PC-3 (cell line): ENCODE measurements at regions not wholly inside any gene's neighbourhood (a gene's known extent, or its start where the extent isn't known, plus 50 kb on each side); places are given as distances from the start of the nearest gene placed in this dataset.

Experiments used
- ATAC-seq: fragments of 200-7000 bp; cut with Tn5 transposase; 2 replicates; pipeline ENCODE4 v1.9.1; 2020; ENCODE audit warnings: mild to moderate bottlenecking, moderate library complexity
- BruUV-seq: library from RNA; stranded (reverse); fragments of 400-500 nt; replicated peaks from 2 replicates; lab custom pipeline; 2021; lab: Mats Ljungman, UMichigan
- CTCF ChIA-PET: fragments of 300-600 bp; sonication (Branson Sonifier 250); formaldehyde crosslinking; loops from one replicate; lab custom pipeline; 2022; ENCODE audit warnings: antibody characterized with exemption; lab: Charles Lee
- POLR2A ChIA-PET: fragments of 300-600 bp; sonication (Branson Sonifier 250); formaldehyde crosslinking; loops from one replicate; lab custom pipeline; 2022; ENCODE audit warnings: antibody characterized with exemption; ENCODE audit not compliant: unreplicated experiment; lab: Charles Lee
- DNase-seq: peaks from one replicate; pipeline ENCODE4 v3.0.0-alpha.2; 2015
- H2AFZ ChIP-seq: fragments of 300-600 bp; sonication (generic); 2 replicates; pipeline ENCODE4 v1.6.0; 2016; ENCODE audit warnings: antibody characterized with exemption, low read length
- H3F3A ChIP-seq: fragments of 300-600 bp; sonication (generic); one replicate; pipeline ENCODE4 v1.6.0; 2017; ENCODE audit warnings: antibody characterized with exemption, low read length, control low read depth, mild to moderate bottlenecking; ENCODE audit not compliant: unreplicated experiment
- H3K27ac ChIP-seq: fragments of 300-600 bp; sonication (generic); 2 replicates; pipeline ENCODE4 v1.5.1; 2016; ENCODE audit warnings: mild to moderate bottlenecking, low read length
- H3K27me3 ChIP-seq: fragments of 300-600 bp; sonication (generic); 2 replicates; pipeline ENCODE4 v1.6.1; 2016; ENCODE audit warnings: low read length, mixed read lengths
- H3K36me3 ChIP-seq: fragments of 300-600 bp; sonication (generic); 2 replicates; pipeline ENCODE4 v1.6.1; 2016; ENCODE audit warnings: low read depth, mixed run types, low read length, mixed read lengths
- H3K4me1 ChIP-seq: fragments of 300-600 bp; sonication (generic); 2 replicates; pipeline ENCODE4 v1.5.1; 2016; ENCODE audit warnings: low read length; ENCODE audit not compliant: insufficient read depth
- H3K4me2 ChIP-seq: fragments of 300-600 bp; sonication (generic); 2 replicates; pipeline ENCODE4 v1.6.0; 2016; ENCODE audit warnings: low read length
- H3K4me3 ChIP-seq: fragments of 300-600 bp; sonication (generic); 2 replicates; pipeline ENCODE4 v1.5.1; 2016; ENCODE audit warnings: mild to moderate bottlenecking, low read length, mixed read lengths
- H3K79me2 ChIP-seq: fragments of 300-600 bp; sonication (generic); 2 replicates; pipeline ENCODE4 v1.6.1; 2017; ENCODE audit warnings: low read length, mixed read lengths
- H3K9ac ChIP-seq: fragments of 300-600 bp; sonication (generic); 2 replicates; pipeline ENCODE4 v1.6.0; 2016; ENCODE audit warnings: mild to moderate bottlenecking, low read length
- H3K9me2 ChIP-seq: fragments of 300-600 bp; sonication (generic); replicated peaks from 2 replicates; pipeline ENCODE4 v1.6.1; 2016; ENCODE audit warnings: mixed run types, low read length, mixed read lengths
- H3K9me3 ChIP-seq: fragments of 300-600 bp; sonication (generic); 2 replicates; pipeline ENCODE4 v1.6.1; 2016; ENCODE audit warnings: low read length, mixed read lengths
- H4K20me1 ChIP-seq: fragments of 300-600 bp; sonication (generic); 2 replicates; pipeline ENCODE4 v1.6.1; 2016; ENCODE audit warnings: low read length, mixed read lengths
- CTCF ChIP-seq: fragments of 300-600 bp; sonication (generic); conservative IDR thresholded peaks from 2 replicates; pipeline ENCODE4 v1.5.1; 2017; ENCODE audit warnings: antibody characterized with exemption, low read depth, mild to moderate bottlenecking, low read length
- EZH2 ChIP-seq: fragments of 300-600 bp; sonication (generic); IDR thresholded peaks from one replicate; pipeline ENCODE4 v1.6.1; 2017; ENCODE audit warnings: antibody characterized with exemption, mild to moderate bottlenecking, low read length; ENCODE audit not compliant: unreplicated experiment
- EZH2phosphoT487 ChIP-seq: fragments of 300-600 bp; sonication (generic); IDR thresholded peaks from 2 replicates; pipeline ENCODE4 v1.6.1; 2018; ENCODE audit warnings: mild to moderate bottlenecking, antibody characterized with exemption, low read length, borderline replicate concordance
- intact Hi-C: fragments of 100-400 bp; cut with micrococcal nuclease; formaldehyde crosslinking; loops from 2 replicates; pipeline ENCODE4 v1.9.0; 2023

- ATAC-seq (no peak), DNase-seq (no peak)
- POLR2A ChIA-PET: no interaction called here
- no peaks in the 10 kb centered on the region for H3K27me3 ChIP-seq
- intact Hi-C loops: no loop called here
- H3K9me3 ChIP-seq: no peaks in the 10 kb centered on the region
- no peaks in the 10 kb centered on the region for H4K20me1 ChIP-seq
- no peak overlapping the region for H3K4me2 ChIP-seq
- H3K4me3 ChIP-seq: no peak overlapping the region
- H2AFZ ChIP-seq: no peak overlapping the region
- no peaks in the 10 kb centered on the region for H3K36me3 ChIP-seq
- CTCF ChIA-PET: no interaction called here
- no peaks in the 10 kb centered on the region for H3K9me2 ChIP-seq
- no peaks in the 10 kb centered on the region for H3F3A ChIP-seq
- H3K79me2 ChIP-seq: no peaks in the 10 kb centered on the region
- peaks cover 11% of the 10 kb centered on the region for H3K4me1 ChIP-seq
- no peak overlapping the region for H3K27ac ChIP-seq
- no TSS peak for BruUV-seq
- no peak overlapping the region for H3K9ac ChIP-seq
- TF ChIP-seq EZH2phosphoT487: no peak
- no peak for TF ChIP-seq EZH2
- TF ChIP-seq CTCF: no peak
These were observed 562.2 kb upstream of the NOX3 start for GRCh38 chr6:156017838-156018237.

DNA sequence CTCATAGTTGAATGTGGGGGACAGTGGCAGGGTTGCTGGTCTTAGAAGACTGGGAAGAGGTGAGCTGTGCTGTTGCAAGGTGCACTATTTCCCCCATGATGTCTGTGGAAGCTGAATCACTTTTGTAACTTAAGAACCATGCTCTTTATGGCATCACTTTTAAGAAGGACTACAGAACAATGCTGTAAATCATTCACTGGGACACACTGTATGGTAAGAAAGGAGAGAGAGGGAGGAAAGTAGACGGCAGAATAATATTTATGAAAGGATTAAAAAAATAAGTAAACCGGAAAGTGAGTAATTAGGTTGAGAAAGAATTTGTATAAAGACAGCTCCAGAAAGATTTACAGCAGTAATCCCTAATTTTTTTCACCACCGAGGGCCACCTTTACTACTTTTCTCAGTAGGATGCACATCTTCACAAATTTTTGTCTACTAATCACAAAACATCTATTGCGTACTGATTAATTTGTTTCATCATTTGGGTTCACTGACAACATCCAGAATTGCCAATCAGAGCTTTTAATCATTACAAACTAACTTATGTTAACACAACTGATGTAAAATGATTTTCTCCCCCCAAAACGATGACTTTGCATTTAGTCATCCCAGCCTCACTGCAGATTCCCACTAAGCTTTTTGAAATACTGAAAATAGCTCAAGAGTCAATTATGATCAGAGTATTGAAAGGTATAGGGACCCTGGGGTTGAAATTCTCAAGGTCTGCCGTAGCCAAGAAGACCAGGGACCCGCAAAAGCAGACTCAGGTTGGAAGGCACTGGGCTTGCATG, 560.7 kb upstream of the NOX3 start:
- H3F3A ChIP-seq: no peaks in the 10 kb centered on the region
- peak; percentile 6 for DNase-seq
- H3K4me3 ChIP-seq: no peak overlapping the region
- H3K9ac ChIP-seq: no peak overlapping the region
- no peaks in the 10 kb centered on the region for H3K9me2 ChIP-seq
- BruUV-seq: no TSS peak
- no peak for TF ChIP-seq EZH2
- no peak for TF ChIP-seq CTCF
- TF ChIP-seq EZH2phosphoT487: no peak
- intact Hi-C loops: no loop called here
- no peaks in the 10 kb centered on the region for H3K36me3 ChIP-seq
- ATAC-seq: no peak
- no peak overlapping the region for H2AFZ ChIP-seq
- H3K79me2 ChIP-seq: no peaks in the 10 kb centered on the region
- CTCF ChIA-PET: no interaction called here
- no peak overlapping the region for H3K27ac ChIP-seq
- no peaks in the 10 kb centered on the region for H3K27me3 ChIP-seq
- H4K20me1 ChIP-seq: no peaks in the 10 kb centered on the region
- no peak overlapping the region for H3K4me2 ChIP-seq
- peaks cover 2% of the 10 kb centered on the region; the same call in 1 of the 2 replicates for H3K4me1 ChIP-seq
- POLR2A ChIA-PET: no interaction called here
- no peaks in the 10 kb centered on the region for H3K9me3 ChIP-seq

- intact Hi-C loops: no loop called here
- Histone ChIP-seq H3K4me3 (no peak overlapping the region), H3K9me2 (no peaks in the 10 kb centered on the region), H3K27me3 (no peaks in the 10 kb centered on the region), H3K4me2 (no peak overlapping the region), H3K79me2 (no peaks in the 10 kb centered on the region), H3K36me3 (no peaks in the 10 kb centered on the region), H3K4me1 (no peaks in the 10 kb centered on the region), H3K9ac (no peak overlapping the region), H4K20me1 (no peaks in the 10 kb centered on the region), H3K9me3 (no peaks in the 10 kb centered on the region), H2AFZ (no peak overlapping the region), H3K27ac (no peak overlapping the region), H3F3A (no peaks in the 10 kb centered on the region)
- ChIA-PET POLR2A (no interaction called here), CTCF (no interaction called here)
- no peak for DNase-seq
- ATAC-seq: no peak
- TF ChIP-seq CTCF (no peak), EZH2 (no peak), EZH2phosphoT487 (no peak)
- no TSS peak for BruUV-seq
These were observed 557.5 kb upstream of the NOX3 start for GRCh38 chr6:156013155-156013554.
